OCI-LY3 (cell line): ENCODE measurements at regions not wholly inside any gene's neighbourhood (a gene's known extent, or its start where the extent isn't known, plus 50 kb on each side); places are given as distances from the start of the nearest gene placed in this dataset.

Source experiments
- H2AFZ ChIP-seq: fragments of 200-600, 300-600 bp; shearing (Covaris generic); 2 replicates; pipeline ENCODE4 v1.6.0; 2014; ENCODE audit warnings: antibody characterized with exemption, low read depth, low read length
- H3K27ac ChIP-seq: fragments of 200-600, 300-600 bp; sonication (generic); 2 replicates; pipeline ENCODE4 v1.5.1; 2014; ENCODE audit warnings: mild to moderate bottlenecking, low read length, moderate library complexity, mixed read lengths
- H3K27me3 ChIP-seq: fragments of 200-600, 300-600 bp; sonication (generic); 2 replicates; pipeline ENCODE4 v1.6.1; 2014; ENCODE audit warnings: low read depth, low read length, mixed read lengths
- H3K36me3 ChIP-seq: fragments of 200-600, 300-600 bp; sonication (generic); replicated peaks from 2 replicates; pipeline ENCODE3; 2014; ENCODE audit warnings: low read depth, low read length, mixed read lengths
- H3K4me1 ChIP-seq: fragments of 300-600, 200-600 bp; sonication (generic); 2 replicates; pipeline ENCODE4 v1.6.1; 2014; ENCODE audit warnings: low read length, mixed read lengths
- H3K4me2 ChIP-seq: fragments of 200-600, 300-600 bp; sonication (generic); 2 replicates; pipeline ENCODE4 v1.6.1; 2014; ENCODE audit warnings: low read length, mixed read lengths
- H3K4me3 ChIP-seq: fragments of 300-600, 200-600 bp; sonication (generic); 2 replicates; pipeline ENCODE4 v1.5.1; 2014; ENCODE audit warnings: antibody characterized with exemption, mild to moderate bottlenecking, low read length, moderate library complexity
- H3K79me2 ChIP-seq: fragments of 300-600, 200-600 bp; shearing (Covaris generic); 2 replicates; pipeline ENCODE4 v1.6.1; 2014; ENCODE audit warnings: mild to moderate bottlenecking, low read length, mixed read lengths
- H3K9ac ChIP-seq: fragments of 300-600, 200-600 bp; shearing (Covaris generic); 2 replicates; pipeline ENCODE4 v1.6.0; 2014; ENCODE audit warnings: mild to moderate bottlenecking, low read length, moderate library complexity
- H3K9me3 ChIP-seq: fragments of 200-600, 300-600 bp; shearing (Covaris generic); 2 replicates; pipeline ENCODE4 v1.6.1; 2014; ENCODE audit warnings: low read length, mixed read lengths; ENCODE audit not compliant: insufficient read depth
- H4K20me1 ChIP-seq: fragments of 200-600, 300-600 bp; sonication (generic); 2 replicates; pipeline ENCODE4 v1.6.1; 2016; ENCODE audit warnings: low read length, mixed read lengths; ENCODE audit not compliant: insufficient read depth
- CTCF ChIP-seq: fragments of 200-600, 300-600 bp; sonication (generic); IDR thresholded peaks from 2 replicates; pipeline ENCODE4 v1.5.1; 2014; ENCODE audit warnings: antibody characterized with exemption, low read length, low read depth
- EZH2phosphoT487 ChIP-seq: fragments of 200-600 bp; shearing (Covaris generic); IDR thresholded peaks from 2 replicates; pipeline ENCODE4 v1.6.1; 2018; ENCODE audit warnings: antibody characterized with exemption, mixed run types, low read depth

GRCh38 chr6:170032706-170033309 lies 258.1 kb downstream of the DLL1 start:
- H3K9ac ChIP-seq = no peak overlapping the region
- H3K4me2 ChIP-seq = no peak overlapping the region
- no peak overlapping the region for H3K4me3 ChIP-seq
- H3K9me3 ChIP-seq = no peaks in the 10 kb centered on the region
- H3K4me1 ChIP-seq = no peaks in the 10 kb centered on the region
- H3K79me2 ChIP-seq = no peaks in the 10 kb centered on the region
- no peaks in the 10 kb centered on the region for H4K20me1 ChIP-seq
- H3K27ac ChIP-seq = no peak overlapping the region
- no peaks in the 10 kb centered on the region for H3K36me3 ChIP-seq
- no peaks in the 10 kb centered on the region for H3K27me3 ChIP-seq
- TF ChIP-seq EZH2phosphoT487 (no peak), CTCF (no peak)
- H2AFZ ChIP-seq = no peak overlapping the region

GRCh38 chr6:170032197-170032596 lies 258.7 kb downstream of the DLL1 start:
- TF ChIP-seq CTCF = no peak
- TF ChIP-seq EZH2phosphoT487 = no peak
- no peaks in the 10 kb centered on the region for H3K4me1 ChIP-seq
- H2AFZ ChIP-seq = no peak overlapping the region
- H3K36me3 ChIP-seq = no peaks in the 10 kb centered on the region
- no peak overlapping the region for H3K4me3 ChIP-seq
- H3K27me3 ChIP-seq = no peaks in the 10 kb centered on the region
- H4K20me1 ChIP-seq = no peaks in the 10 kb centered on the region
- H3K27ac ChIP-seq = no peak overlapping the region
- H3K4me2 ChIP-seq = no peak overlapping the region
- no peaks in the 10 kb centered on the region for H3K79me2 ChIP-seq
- no peaks in the 10 kb centered on the region for H3K9me3 ChIP-seq
- H3K9ac ChIP-seq = no peak overlapping the region

DNA sequence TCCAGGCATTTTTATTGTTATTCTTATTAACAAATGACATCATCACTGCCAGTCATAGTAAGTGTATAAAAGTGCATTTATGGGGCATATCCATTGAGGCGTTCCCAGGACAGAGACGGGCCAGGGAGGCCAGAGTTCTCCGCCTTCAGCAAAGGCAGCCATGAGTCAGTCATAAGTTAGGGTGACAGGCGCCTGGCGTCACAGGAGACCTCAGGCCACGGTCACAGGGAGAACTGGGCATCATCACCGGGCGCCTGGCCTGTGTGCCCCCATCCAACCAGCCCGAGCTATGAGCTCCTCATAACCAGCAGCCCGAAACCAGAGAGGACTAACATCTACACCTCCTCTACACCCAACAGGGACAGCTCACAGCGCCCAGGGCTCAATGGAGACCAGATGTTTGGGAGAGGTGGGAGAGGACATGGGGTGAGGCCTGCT lies 259.2 kb downstream of the DLL1 start:
- no peaks in the 10 kb centered on the region for H3K9me3 ChIP-seq
- no peak overlapping the region for H2AFZ ChIP-seq
- no peaks in the 10 kb centered on the region for H3K79me2 ChIP-seq
- no peak overlapping the region for H3K4me3 ChIP-seq
- no peaks in the 10 kb centered on the region for H3K27me3 ChIP-seq
- no peak overlapping the region for H3K27ac ChIP-seq
- no peak for TF ChIP-seq CTCF
- no peak for TF ChIP-seq EZH2phosphoT487
- no peak overlapping the region for H3K9ac ChIP-seq
- H3K4me1 ChIP-seq = no peaks in the 10 kb centered on the region
- H4K20me1 ChIP-seq = no peaks in the 10 kb centered on the region
- no peak overlapping the region for H3K4me2 ChIP-seq
- H3K36me3 ChIP-seq = no peaks in the 10 kb centered on the region

DNA sequence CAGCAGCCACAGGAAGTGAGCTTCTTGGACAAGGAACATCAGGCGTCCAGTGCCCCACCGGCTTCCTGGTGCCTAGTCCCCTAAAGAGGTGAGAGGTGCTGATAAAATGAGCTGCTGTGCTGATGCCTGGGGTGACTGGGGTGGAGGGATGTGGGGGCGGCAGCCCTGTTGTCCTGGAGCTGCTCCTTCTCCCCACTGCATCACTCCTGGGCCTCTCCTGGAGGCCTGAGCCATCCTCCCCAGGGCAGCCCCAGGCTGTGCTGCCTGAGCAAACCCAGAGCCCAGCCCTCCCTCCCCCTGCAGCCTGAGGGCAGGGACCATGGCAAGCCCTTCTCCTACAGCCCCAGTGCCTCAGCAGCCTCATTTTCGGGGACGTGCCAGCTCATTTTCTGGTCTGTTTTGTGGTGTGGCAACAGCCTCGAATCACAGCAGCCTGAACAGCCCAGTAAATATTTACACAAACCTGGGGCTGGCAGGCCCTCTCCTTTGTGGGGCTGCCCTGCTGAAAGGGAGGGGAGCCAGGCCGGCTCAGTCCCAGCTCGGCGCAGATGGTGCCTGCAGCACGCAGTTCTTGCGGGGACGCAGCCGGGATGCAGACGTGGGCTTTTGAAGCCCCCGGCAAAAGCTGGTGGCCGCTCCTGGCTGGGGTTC lies 259.9 kb downstream of the DLL1 start:
- no peak overlapping the region for H3K9ac ChIP-seq
- H3K4me2 ChIP-seq = no peak overlapping the region
- no peak overlapping the region for H3K27ac ChIP-seq
- H3K4me3 ChIP-seq = no peak overlapping the region
- TF ChIP-seq CTCF = no peak
- TF ChIP-seq EZH2phosphoT487 = no peak
- H3K79me2 ChIP-seq = no peaks in the 10 kb centered on the region
- no peaks in the 10 kb centered on the region for H3K27me3 ChIP-seq
- no peaks in the 10 kb centered on the region for H3K36me3 ChIP-seq
- no peak overlapping the region for H2AFZ ChIP-seq
- H4K20me1 ChIP-seq = no peaks in the 10 kb centered on the region
- H3K4me1 ChIP-seq = no peaks in the 10 kb centered on the region
- no peaks in the 10 kb centered on the region for H3K9me3 ChIP-seq
